Ureter (tissue), 1 donor: ENCODE measurements at regions not wholly inside any gene's neighbourhood (a gene's known extent, or its start where the extent isn't known, plus 50 kb on each side); places are given as distances from the start of the nearest gene placed in this dataset.
A peak's percentile ranks its signal among the peaks of the same experiment; 100 is the strongest.
"Not testable (repeated sequence)": the region's sequence is repeated elsewhere in the genome, so short reads cannot be mapped to it uniquely, and the experiment has no call there.

Experiments
- DNase-seq: peaks from one replicate; pipeline ENCODE4 v3.0.0-alpha.2; 2020; ENCODE audit warnings: low spot score
- donor health status: DM: yes; HTN: yes; CAD: no.

- DNase-seq = no peak
These were observed 276.0 kb downstream of the SOX2 start for GRCh38 chr3:181987736-181988135.

DNA sequence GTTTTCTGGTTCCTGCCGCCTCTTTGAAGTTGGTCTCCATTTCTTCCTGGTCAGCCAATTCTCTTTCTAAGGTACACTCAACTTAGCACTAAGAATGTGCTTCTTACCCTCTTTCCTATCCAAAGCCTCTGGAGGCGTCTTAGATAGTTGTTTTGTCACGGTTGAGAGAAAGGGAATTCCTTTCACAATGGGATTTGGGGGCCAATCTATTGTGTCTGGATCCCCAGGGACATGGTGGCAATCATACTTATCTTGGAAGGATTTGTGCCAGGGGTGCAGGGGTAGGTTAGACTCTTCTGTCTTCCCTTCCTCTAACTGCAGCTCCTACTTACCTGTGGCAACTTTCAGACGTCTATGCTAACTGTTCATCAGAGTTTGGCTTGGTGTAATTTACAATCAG lies 287.1 kb downstream of the SOX2 start:
- DNase-seq = no peak

- DNase-seq = no peak
These were observed 287.6 kb downstream of the SOX2 start for GRCh38 chr3:181999314-181999713.

DNA sequence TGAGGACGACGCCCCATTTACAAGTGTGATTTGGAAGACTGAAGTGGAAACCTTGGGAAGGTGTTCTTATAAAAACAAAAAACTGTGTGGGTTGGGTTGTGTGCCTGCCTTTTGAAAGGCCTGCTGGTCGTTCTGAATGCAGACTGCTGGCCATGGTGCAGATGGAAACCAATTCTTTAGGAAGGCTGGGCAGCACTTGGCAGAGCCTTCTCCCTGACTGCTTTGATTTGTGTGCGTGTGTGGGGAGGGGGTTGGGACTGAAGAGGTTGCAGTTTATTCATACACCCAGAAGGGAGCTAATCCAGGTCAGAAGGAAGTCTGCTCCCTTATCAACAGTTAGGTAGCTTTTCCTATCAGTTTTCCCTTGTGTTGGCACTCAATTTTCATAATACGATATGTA lies 288.7 kb downstream of the SOX2 start:
- no peak for DNase-seq

- no peak for DNase-seq
These were observed 293.5 kb downstream of the SOX2 start for GRCh38 chr3:182005219-182005618.

GRCh38 chr3:182005701-182006100 lies 294.0 kb downstream of the SOX2 start:
- no peak for DNase-seq

GRCh38 chr3:182006431-182006830 lies 294.7 kb downstream of the SOX2 start:
- no peak for DNase-seq

DNA sequence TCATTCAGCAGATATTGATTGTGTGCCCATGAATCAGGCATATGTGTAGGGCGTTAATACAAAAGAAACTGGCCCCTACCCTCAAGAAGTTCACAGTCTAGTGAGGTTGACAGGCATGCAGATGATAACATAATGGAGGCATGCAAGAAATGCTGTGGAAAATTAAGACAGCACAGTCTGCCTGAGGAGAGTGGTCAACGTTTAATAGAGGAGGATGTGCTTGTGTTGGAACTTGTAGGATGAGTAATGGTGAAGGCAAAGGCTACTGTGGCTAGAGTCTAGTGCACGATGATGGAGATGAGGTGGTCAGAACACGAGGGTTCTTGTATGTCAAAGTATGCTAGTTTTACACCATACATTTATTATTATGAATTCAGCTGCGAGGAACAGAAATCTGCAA lies 295.7 kb downstream of the SOX2 start:
- DNase-seq = no peak

DNA sequence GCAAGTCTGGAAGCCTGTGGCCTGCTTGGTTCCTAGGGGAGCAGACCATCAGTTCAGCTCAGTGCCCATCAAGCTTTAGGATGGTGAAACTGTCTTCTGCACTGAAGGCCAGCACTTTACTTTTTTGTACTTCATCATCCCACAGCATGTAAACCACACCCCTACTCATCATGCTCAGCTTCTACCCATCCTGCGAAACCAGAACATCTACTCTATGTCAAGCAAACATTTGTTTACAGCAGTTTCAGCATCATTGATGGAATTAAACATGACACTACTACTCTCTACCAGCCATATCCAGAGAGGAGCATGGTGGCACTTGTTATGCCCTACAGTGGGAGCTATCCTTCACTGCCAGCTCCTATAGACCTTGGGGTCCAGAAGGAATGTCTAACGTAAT lies 306.6 kb downstream of the SOX2 start:
- DNase-seq = no peak

- DNase-seq = no peak
These were observed 308.2 kb downstream of the SOX2 start for GRCh38 chr3:182019926-182020325.

DNA sequence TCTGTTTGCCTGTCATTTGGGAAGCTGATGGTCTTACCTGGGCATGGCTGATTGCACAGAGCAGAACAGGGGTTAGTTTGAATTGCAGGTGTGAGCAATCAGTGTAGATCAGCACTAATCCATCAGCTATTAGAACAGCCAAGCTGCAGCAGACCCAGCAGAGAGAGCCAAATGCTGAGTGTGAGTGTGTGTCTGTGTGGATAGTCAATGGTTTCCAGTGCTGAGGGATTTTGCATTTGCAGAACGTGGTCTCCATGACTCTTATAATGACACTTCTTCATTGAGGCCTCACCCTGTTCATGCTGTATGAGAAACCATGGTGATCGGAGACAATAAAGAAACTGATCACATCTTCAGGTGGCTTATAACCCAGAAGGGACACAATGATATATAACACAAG lies 312.1 kb downstream of the SOX2 start:
- DNase-seq = no peak

- no peak for DNase-seq
These were observed 315.6 kb downstream of the SOX2 start for GRCh38 chr3:182027366-182027765.

- DNase-seq = no peak
These were observed 316.4 kb downstream of the SOX2 start for GRCh38 chr3:182028081-182028480.

- DNase-seq = not testable (repeated sequence)
These were observed 322.5 kb downstream of the SOX2 start for GRCh38 chr3:182034231-182034630.

GRCh38 chr3:182035324-182035723 lies 323.6 kb downstream of the SOX2 start:
- no peak for DNase-seq

- no peak for DNase-seq
These were observed 324.7 kb downstream of the SOX2 start for GRCh38 chr3:182036382-182036781.

DNA sequence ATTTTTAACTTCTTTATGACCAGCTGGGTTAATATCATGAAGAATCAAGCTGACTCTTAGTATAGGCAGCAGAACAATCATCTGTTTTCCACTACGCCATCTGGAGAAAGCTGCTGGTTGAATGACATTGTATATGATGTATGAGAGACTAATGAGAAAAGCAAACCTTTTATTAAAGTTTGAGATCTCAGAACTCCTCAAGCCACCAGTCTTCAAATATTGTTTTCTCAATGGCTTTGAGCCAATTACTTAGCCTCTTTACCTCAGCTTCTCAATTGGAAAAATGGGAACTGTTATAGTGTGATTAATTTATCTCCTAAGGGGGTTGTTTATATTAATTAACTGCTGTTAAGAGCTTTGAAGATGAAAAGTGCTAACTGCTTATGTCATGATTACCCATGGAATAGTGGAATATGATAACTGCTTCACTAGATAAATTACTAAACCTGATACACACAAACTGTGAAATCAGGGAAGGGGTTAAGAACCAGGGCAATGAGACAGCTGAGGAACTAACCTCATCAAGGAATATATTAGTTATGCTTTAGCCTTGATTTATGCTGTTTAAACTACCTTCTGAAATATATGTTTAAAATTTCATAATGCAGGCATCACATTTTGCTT lies 330.1 kb downstream of the SOX2 start:
- no peak for DNase-seq

DNA sequence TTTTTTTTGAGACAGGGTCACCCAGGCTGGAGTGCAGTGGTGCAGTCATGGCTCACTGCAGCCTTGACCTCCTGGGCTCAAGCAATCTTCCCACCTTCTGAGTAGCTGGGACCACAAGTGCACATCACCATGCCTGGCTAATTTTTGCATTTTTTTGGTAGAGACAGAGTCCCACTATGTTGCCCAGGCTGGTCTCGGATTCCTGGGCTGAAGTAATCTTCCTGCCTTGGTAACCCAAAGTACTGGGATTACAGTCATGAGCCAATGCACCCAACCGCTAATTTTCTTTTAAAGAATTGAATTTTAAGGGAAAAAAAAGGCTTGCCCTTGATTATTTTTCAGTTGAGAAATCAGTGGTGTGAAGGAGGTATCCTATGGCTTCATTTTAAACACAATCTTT lies 334.0 kb downstream of the SOX2 start:
- no peak for DNase-seq

DNA sequence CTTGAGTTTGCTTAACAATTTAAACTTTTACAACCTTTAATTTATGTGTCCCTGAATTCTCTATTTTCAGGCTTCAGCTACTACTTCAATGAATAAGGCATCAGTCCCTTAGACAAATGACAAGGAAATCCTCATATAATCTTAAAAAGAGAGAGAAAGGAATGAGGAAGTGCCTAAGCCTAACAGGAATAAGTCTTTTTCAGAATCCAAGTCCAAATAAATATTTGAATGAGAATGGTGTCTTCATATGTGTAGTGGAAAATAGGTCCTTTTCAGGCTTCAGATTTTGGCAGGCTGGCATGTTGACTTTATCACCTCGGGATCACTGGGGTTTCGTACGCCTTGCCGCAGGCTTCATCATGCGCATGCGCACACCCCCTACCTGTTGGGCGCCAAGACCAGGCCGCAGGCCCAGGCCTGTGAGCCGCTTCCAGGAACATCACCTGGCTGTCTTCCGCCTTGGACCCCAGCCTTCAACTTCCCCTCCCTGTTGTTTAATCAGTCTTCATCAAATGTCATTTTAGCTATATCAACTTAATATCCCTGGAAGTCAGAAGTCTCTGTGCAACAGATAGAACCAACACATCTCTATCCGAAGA lies 334.5 kb downstream of the SOX2 start:
- peak; percentile 63 for DNase-seq

GRCh38 chr3:182050932-182051331 lies 339.2 kb downstream of the SOX2 start:
- DNase-seq = no peak

DNA sequence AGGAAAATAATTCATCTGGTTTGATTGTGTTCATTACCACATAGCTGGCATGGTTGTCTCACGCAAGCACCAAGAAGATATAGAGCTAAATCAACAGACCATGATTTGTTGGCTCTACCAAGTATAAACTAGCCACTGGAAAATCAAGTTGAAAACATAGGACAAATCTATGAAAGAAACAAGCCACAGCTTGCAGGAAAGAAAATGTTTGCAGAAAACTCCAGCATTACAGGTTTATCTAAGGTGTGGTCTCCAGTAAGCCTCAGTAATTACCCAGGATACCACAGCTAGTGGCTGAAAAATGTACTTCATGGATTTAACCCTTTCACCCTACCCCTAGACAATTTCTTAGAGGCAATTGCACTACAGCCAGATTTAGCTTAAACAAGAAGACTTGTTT lies 340.6 kb downstream of the SOX2 start:
- DNase-seq = no peak

- DNase-seq = no peak
These were observed 341.0 kb downstream of the SOX2 start for GRCh38 chr3:182052757-182053156.

GRCh38 chr3:182058488-182058887 lies 346.8 kb downstream of the SOX2 start:
- no peak for DNase-seq

DNA sequence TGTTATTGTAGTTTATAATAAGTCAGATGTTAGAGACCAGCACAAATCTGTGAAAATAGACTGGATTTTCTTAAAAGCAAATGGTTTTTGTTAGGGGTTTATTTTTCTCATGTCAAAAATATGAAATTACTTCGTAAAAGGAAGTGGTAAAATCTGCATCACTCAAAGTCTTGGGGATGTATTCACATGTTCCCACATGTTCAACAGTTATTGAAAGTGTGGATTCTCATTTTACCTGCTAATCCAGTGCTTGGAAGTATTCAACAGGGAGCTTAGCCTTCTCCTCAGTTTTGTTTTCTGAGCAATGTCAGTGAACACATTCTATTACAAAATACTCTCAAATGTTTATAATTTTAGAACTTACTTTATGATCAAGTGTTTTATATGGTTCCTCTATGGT lies 352.0 kb downstream of the SOX2 start:
- no peak for DNase-seq
